Activated CD8-positive, alpha-beta memory T cell treated with anti-CD3 and anti-CD28 coated beads, Interleukin-2, amount 50 U/mL, for 48 hours (primary cell): ENCODE measurements at regions not wholly inside any gene's neighbourhood (a gene's known extent, or its start where the extent isn't known, plus 50 kb on each side); places are given as distances from the start of the nearest gene placed in this dataset.

Source experiments
- DNase-seq: peaks from one replicate; pipeline ENCODE4 v3.0.0-alpha.2; 2020

DNA sequence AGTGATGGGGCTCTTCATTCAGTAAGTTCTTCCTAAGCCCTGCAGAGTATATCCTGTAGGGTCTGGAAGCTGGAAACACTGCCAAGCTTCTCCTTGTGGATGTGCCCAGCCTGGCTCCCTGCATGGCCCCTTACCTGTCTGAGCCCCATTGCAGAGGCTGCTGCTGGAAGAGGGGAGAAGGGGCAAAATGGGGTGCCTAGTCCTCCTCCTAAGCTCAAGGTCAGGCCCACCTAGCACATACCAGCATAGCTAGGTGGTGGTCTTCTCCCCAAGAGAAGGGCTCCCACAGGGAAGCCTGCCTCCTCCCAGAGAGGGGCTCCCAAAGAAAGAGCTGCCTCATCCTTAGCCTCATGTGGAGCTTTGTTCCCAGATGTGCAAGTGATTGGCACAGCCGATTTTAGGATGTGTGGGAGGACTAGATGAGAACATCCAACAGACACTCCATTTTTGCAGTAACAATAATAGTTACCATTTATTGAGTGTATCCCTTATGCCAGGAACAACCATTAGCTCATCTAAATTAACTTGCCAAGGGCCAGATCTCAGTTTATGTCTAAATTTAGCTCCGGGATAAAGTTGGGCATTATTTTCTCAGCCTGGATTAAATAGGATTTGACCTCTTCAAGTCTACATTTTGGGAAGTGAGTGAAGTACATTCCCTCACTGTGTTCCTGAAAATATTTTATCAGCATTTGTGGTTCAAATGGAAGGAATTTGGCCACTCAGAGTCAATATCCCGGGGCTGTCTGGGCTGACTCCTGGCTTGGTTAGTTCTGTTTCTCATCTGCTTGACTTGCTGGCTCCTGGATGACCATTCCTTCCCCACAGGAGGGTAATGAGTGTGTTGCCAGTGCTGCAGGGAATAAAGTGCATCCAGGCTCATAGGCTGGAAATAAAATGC is 291.1 kb upstream of the ROPN1 start:
- DNase-seq = no peak

- DNase-seq = no peak
These were observed 291.7 kb upstream of the ROPN1 start for GRCh38 chr3:124283652-124284023.

DNA sequence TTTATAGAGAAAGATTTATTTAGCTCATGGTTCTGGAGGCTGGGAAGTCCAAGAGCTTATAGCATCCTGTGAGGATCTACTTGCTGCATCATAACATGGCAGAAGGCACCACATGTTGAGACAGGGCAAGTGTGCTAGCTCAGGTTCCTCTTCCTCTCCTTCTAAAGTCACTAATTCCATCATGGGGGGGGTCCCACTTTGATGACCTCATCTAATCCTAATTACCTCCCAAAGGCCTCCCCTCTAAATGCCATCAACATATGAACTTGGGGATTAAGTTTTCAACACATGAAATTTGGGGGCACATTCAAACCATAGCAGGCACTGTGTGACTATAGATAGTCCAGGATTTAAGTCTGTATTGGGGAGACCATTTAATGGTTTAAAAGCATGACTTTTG is 297.1 kb upstream of the ROPN1 start:
- no peak for DNase-seq

GRCh38 chr3:124291008-124291407 is 299.1 kb upstream of the ROPN1 start:
- no peak for DNase-seq

DNA sequence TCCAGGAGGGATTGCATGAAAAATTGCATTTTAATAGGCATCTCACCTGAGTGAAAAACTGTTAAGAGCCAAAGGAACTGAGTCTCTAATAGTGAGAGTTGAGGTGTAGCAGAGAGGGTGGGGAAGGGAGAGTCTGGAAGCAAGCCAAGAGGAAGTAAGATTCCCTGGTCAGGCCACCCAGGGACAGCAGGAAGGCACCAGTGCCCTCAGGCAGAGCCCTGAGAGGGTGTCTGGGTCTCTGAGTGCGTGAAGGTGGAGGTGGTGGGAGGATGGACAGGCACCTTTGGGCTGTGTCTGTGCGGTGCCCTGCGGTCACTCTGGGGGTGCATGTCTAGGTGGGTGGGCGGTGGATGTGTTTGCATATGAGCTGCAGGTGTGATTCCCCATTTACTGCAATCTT is 300.4 kb upstream of the ROPN1 start:
- no peak for DNase-seq

DNA sequence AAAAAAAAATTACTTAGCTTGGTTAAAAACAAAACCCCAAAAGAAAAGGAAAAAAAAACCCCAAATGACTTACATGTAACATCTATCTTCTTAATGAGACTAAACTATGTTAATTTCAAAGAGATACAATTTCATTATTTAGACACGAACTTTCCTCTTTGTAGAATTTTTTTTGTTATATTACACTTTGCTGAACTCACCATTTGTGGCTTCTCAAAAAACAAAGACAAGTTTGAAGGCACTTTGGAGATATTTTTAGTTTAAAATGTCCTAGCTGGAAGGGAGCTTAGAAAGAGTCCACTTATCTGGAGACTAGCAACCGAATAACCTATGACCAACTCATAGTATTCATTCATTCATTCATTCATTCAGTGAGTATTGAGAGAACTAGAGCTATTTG is 301.7 kb upstream of the ROPN1 start:
- DNase-seq = no peak

DNA sequence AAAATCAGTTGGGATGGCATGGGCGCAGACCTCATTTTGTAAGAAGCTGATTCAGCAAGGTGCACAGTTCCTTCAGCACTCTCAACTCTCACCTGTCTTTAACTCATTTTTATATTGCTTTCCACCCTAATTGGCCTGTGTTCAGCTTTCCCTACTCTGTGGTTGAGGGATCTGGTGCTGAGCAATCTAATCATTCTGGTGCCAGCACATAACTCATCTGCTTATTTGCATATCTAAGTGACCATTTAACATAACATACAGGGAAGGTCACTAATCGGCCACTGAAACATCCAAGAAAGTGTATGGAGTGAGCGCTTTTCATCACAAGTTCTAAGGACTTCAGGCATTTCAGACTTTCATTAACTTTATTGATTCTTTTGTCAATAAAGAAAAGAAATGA is 303.4 kb upstream of the ROPN1 start:
- DNase-seq = no peak

DNA sequence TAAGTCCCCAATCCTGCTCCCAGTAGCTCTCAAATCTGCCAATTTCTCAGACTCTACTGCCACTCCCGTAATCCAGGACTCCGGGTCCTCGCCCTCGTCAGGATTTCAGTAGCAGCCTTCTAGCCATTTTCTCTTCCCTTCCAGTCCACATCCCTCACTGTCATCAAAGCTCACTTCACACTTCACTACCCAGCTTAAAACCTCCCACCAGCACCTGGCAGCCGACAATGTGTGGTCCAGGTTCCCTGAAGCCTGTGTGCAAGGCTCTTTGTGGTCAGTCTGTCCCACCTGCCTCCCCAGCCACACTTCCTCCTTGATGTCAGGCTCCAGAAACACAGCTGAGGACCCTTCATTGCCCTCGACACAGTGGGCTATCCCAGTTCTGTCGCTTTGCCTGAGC is 304.5 kb upstream of the ROPN1 start:
- no peak for DNase-seq

DNA sequence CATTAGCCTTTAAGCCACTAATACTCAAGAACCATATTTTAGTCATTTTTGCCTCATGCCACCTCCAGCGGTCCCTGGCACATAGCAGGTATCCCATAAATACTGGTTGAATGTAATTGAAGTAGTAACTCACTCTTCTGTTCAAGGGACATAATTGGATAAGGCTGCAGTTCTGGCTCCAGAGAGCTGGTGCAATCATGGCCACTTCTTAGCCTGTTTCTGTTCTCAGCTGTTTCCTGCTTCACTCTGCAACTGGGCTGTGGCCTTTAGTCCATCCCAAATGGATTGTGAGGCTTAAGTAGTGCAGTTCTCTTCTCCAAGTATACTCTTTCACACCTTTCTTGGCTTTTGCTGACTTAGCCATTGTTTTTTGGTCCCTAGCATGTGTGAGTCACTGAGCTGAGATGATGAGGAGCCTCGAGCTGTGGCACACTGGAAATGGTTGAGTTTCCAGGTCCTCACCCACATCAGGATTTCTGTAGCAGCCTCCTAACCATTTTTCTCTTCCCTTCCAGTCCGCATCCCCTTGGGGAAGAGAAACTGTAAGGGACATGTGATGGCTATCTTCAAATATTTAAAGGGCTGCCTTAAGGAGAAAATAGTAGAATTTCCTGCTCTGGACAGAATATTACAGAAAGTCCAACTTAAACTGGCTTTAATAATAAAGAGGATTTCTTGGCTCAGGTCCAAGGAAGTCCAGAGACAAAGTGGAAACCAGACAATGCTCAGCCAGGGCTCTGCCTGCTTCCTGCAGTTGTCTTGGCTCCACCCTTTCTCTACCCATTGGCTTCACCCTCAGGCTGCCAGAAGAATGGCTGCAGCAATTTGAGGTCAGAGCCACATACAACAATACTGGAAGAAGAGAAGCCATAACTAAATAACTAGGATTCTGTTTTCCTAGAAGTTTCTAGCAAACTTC is 305.4 kb upstream of the ROPN1 start:
- DNase-seq = no peak

DNA sequence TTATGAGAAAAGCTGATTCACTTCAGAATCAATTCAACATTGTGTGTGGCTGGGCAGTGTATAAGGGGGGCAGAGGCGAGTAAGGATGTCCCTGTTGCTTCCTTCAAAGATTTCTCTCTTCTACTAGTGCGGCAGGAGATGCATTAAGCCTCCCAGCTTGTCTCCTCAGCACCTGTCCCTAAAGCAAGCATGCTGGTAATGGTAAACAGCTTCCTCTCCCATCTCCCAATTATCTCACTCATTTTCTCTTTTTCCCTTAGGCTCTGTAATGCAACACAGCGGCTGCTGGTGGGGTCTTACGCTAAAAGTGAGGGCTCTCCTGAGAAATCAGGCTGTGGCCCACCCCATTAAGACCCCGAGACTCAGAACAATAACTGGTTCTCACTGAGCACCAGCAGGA is 306.4 kb upstream of the ROPN1 start:
- no peak for DNase-seq

DNA sequence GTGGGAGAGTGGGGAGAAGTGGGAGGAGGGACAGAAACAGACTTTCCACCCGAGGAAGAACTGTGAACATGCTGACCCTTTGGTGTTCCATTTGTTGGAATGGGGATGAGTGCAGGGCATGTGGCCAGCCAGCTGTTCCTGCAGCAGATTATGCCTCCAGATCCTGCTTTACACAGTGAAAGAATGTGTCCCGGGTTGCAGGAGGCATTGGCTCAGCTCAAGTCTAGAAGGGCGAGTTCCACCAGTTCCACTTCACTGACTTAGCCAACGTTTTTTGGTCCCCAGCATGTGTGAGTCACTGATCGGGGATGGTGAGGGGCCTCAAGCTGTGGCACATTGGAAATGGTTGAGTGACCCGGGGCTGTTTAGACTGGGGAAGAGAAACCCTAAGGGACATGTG is 307.0 kb upstream of the ROPN1 start:
- no peak for DNase-seq

DNA sequence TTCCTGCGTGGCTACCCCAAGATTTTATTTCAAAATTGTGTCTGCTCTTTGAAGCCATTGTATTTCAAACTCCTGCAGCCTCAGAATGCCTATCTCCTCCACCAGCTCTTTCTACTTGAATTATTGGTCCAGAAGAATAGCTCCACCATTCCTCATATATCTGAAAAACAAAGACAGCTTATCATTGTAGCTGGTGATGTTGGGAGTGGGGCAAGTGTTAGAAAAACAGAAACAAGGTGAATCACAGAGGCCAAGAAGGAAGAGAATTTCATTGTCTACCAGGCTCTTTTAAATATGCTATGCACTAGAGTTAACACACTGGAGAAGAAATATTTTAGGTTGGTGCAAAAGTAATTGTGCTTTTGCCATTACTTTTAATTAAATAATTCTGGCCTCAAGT is 307.9 kb upstream of the ROPN1 start:
- no peak for DNase-seq

DNA sequence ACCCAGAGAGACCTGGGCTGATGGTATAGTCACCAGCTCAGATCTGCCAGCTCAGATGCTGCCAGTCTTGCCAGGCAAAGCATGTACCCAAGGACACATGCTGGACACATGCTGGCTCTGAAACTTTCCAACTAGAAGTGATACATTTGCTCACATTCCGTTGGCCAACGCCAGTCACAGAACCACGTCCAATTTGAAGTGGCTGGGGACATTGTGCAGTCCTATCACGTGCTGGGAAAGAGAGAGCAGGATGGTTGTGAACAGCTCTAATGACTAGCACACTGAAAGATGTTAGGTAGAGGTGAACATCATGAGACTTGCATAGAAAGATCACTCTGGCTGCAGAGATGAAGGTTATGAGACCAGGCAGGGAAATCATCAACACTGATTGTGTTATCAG is 308.5 kb upstream of the ROPN1 start:
- no peak for DNase-seq

DNA sequence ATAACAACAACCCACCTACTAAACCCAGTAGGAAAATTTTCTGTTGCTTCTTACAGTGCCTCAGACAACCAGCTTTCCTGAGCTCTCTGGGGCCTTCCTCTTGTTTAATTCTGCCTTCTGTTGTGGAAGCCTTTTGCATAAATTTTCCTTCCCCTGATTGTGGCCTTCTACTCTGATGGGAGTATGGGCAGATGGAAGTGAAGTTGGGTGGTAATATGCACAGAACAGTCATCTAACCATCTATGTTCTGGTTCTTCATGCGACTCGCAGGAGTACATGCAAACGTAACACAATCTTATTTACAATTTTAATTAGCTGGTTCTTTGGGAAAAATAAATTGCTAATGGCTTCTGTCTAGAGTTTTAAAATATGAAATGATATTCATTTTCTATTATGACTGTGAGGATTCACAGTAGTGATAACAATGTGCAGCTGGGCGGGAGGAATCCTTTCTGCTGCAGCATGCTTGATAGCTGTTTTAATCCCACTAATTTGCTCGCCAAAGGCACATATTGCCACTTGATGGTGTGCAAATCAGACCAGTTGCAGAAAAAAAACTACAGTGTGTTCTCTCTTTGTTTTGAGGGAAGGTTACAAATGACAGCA is 311.5 kb upstream of the ROPN1 start:
- DNase-seq = no peak

DNA sequence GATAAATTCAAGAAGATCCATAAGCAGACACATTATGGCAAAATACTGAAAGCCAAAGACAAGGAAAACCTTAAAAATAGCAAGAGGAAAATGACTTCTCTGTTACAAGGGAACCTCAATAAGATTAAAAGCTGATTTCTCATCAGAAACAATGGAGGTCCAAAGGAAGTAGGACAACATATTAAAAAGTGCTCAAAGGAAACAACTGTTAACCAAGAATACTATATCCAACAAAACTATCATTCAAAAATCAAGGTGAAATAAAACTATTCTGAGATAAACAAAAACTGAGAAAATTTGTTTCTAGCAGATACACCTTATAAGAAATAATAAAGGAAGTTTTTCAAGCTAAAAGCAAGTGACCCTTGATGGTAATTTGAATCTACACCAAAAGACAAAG is 314.7 kb upstream of the ROPN1 start:
- DNase-seq = no peak

DNA sequence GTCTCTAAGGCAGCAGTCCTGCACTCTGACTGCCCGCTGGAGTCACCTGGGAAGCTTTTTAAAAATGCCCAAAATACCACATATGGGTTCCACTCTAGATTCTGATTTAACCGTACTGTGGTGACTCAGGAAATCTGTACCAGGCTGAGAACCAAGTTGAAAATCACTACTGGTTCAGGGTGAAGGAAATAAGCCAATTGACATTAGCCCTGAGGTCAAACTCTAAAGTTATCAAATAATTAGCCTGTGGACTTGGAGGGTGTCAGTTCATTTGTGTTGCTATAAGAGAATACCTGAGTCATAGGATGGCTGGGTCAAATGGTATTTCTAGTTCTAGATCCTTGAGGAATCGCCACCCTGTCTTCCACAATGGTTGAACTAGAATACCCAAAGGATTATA is 321.7 kb upstream of the ROPN1 start:
- no peak for DNase-seq

DNA sequence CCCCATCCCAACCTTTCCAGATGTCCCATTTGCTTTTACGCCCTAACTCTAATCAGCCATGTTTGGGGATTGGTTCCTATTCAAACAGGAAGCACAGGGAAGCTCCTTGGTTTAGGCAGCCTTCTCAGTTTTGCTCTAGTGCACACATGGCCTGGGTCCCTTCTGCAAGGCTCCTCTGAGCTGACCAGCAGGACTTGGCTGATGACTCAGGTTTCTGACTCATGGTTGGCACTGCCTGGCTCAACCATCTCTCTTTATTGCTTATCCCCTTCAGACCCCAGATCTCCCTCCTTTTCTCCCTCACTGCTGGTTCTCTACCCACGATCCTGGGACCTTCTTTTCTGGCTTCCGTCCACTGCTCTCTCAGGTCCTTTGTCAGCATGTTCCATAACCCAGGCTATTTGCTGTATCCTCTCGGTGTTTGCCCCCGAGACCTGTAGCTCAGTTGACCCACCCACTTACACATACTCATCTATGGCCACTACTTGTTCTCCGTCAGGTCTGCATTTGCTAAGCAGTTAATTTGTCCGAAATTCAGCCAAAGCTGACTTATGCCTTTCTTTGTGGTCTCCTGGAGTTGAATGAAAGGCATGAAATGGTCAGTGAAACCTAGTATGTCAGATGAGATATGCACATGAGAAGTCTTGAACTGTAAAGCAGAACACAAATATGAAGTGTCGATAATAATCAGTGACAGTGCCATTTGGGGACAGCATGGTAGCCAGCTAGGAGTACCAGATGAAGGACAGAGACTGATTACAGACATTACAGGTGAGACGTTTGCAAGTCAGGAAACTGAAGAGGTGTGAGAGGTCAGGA is 323.5 kb upstream of the ROPN1 start:
- no peak for DNase-seq

GRCh38 chr3:124316034-124316287 is 324.0 kb upstream of the ROPN1 start:
- no peak for DNase-seq

DNA sequence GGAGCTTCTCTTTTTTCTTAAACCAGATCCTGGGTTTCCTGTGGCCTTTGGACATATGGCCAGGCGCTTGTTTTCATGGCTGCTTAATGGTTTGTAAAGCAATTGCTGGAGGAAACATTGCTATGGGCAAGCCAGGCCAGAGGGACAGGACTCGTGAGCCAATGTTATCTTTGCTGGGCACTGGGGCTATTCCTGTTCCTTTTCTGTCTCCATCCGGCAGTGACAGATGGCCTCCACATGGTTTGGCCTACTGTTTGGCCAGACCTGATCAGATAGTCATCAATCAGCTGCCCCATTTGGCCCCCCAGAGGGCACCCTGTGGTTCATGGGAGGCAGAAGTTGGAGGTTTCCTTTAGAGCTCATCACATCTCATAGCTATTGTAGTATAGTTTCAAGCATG is 326.1 kb upstream of the ROPN1 start:
- DNase-seq = no peak

GRCh38 chr3:124318656-124319055 is 326.7 kb upstream of the ROPN1 start:
- no peak for DNase-seq

DNA sequence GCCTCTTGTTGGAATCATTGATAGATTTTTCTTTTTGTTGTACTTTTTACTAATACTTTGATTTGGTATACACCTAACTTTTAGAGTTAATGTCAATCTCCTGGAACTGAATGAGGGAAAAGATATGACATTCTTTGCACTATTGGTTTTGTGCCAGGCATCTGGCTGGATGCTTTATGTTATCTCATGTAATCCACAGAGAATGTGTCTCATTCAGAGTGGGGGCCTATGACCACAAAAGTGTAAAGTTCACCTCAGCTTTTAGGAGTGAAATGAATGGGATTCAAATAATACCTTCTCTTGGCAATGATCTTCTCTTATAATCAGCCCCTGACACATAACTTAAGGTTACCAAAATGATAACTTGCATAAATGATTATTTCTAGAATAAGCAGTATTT is 329.1 kb upstream of the ROPN1 start:
- DNase-seq = no peak

GRCh38 chr3:124322309-124322880 is 330.5 kb upstream of the ROPN1 start:
- no peak for DNase-seq

DNA sequence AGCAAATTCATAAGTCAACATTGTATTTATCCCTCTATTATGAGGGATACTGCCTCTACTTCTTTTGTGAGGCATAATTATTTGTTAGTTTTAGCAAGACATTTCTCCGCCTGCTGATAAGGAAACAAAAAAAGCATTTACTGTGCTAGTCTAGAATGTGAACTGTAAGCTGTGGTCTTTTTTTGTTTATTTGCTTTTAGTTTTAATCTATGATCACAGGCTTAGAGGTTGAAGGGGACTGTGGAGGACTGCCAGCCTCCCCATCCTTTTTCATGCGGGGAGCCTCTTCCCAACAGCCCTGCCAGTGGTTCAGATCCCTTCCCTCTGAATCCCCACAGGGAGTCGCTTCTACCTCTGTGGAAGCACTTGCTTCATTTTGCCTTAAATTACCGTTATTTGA is 331.0 kb upstream of the ROPN1 start:
- no peak for DNase-seq
